Kidney (tissue), 13 donors: ENCODE measurements at regions not wholly inside any gene's neighbourhood (a gene's known extent, or its start where the extent isn't known, plus 50 kb on each side); places are given as distances from the start of the nearest gene placed in this dataset.

ENCODE experiments used
- DNase-seq, 5 donors: peaks; one replicate each; pipeline ENCODE4 v3.0.0-alpha.2; 2013 to 2020
- FAIRE-seq: peaks from 2 replicates; lab custom pipeline; 2012; peaks lifted over from hg19 to GRCh38; lab: Jason Lieb, UNC
- H3K27ac ChIP-seq, 2 donors: one replicate each; pipeline ENCODE4 v1.7.0; 2013; ENCODE audit warnings: low read depth in 2 of 2, low read length in 2 of 2, inconsistent platforms in 1 of 2
- H3K27me3 ChIP-seq: one replicate; pipeline ENCODE4 v1.7.1; 2013; ENCODE audit warnings: low read length, inconsistent platforms; ENCODE audit not compliant: control insufficient read depth, insufficient read depth
- H3K36me3 ChIP-seq, 3 donors: one replicate each; pipeline versions ENCODE4 v1.7.0 to v1.7.1; 2013; ENCODE audit warnings: low read length in 3 of 3, control low read depth in 1 of 3, inconsistent platforms in 1 of 3; ENCODE audit not compliant: insufficient read depth in 3 of 3, control insufficient read depth in 2 of 3
- H3K4me1 ChIP-seq, 3 donors: one replicate each; pipeline versions ENCODE4 v1.7.0 to v1.7.1; 2013; ENCODE audit warnings: low read length in 3 of 3, inconsistent platforms in 1 of 3, low read depth in 1 of 3; ENCODE audit not compliant: control insufficient read depth in 2 of 3, insufficient read depth in 2 of 3
- H3K4me3 ChIP-seq, 3 donors: one replicate each; pipeline versions ENCODE4 v1.7.0 to v1.8.1; 2013; ENCODE audit warnings: low read length in 3 of 3, control low read depth in 1 of 3, inconsistent platforms in 1 of 3
- H3K9ac ChIP-seq, 3 donors: one replicate each; pipeline versions ENCODE4 v1.7.0 to v1.7.1; 2013; ENCODE audit warnings: low read length in 3 of 3, control low read depth in 1 of 3, inconsistent platforms in 1 of 3
- H3K9me3 ChIP-seq, 3 donors: one replicate each; pipeline versions ENCODE4 v1.7.0 to v1.7.1; 2013; ENCODE audit warnings: low read length in 3 of 3, control low read depth in 1 of 3, inconsistent platforms in 1 of 3; ENCODE audit not compliant: control insufficient read depth in 2 of 3, insufficient read depth in 1 of 3
- intact Hi-C: fragments of 100-400 bp; cut with DNase I; formaldehyde crosslinking; loops from one replicate; pipeline ENCODE4 v1.11.1; 2022
- TF ChIP-seq, protein P1 (sequence below): IDR thresholded peaks from 3 replicates; pipeline ENCODE4 v1.5.1; 2012; ENCODE audit warnings: mild to moderate bottlenecking, moderate library complexity, borderline replicate concordance; ENCODE audit not compliant: insufficient read depth; ENCODE audit errors: extremely low read depth
- donor health status: control.
- donor health status: control.
- donor health status: control.
- donor health status: control.
- donor health status: control.
- donor health status: DM: yes; HTN: yes; CAD: no.
- donor health status: Normal renal cell carcinoma (clear cell type).

DNA sequence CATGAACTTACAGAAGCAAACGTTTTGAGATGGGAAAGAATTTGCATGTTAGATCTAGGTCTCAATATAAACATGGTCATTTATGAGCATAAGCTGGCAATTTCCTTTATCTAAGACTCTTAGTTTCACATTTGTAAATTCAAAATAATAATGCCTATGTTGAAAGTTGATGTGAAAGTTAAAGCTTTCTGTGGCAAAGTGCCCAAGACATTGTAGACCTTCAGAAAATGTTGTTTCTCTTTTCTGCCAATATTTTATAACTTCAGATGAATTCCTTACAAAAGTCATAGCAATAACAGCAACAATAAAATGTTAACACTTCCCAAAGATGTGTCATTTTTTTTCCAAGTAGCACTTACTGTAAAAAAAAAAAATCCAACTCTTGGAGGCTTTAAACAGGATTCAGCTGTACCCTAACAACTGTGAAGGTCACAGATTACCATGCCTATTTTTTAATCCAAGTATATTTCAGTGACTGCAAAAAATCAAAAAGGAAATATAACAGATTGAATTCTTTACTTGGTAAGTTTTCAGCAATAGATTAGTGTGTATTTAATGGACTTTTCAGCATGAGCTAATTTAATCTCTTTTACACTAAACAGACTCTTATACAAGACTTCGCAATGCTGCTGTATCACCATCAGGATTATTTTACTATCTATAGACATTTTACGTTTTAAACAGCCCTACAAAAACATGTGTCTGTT, 206.5 kb upstream of the PDE5A start:
- peak in 2 of 5 donors; percentile 16 to 57 for DNase-seq
- H3K27me3 ChIP-seq = no peaks in the 10 kb centered on the region
- TF ChIP-seq, protein P1, sequence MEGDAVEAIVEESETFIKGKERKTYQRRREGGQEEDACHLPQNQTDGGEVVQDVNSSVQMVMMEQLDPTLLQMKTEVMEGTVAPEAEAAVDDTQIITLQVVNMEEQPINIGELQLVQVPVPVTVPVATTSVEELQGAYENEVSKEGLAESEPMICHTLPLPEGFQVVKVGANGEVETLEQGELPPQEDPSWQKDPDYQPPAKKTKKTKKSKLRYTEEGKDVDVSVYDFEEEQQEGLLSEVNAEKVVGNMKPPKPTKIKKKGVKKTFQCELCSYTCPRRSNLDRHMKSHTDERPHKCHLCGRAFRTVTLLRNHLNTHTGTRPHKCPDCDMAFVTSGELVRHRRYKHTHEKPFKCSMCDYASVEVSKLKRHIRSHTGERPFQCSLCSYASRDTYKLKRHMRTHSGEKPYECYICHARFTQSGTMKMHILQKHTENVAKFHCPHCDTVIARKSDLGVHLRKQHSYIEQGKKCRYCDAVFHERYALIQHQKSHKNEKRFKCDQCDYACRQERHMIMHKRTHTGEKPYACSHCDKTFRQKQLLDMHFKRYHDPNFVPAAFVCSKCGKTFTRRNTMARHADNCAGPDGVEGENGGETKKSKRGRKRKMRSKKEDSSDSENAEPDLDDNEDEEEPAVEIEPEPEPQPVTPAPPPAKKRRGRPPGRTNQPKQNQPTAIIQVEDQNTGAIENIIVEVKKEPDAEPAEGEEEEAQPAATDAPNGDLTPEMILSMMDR = no peak
- H3K27ac ChIP-seq = no peak overlapping the region
- no peak overlapping the region for H3K9ac ChIP-seq
- FAIRE-seq = no peak
- no peaks in the 10 kb centered on the region for H3K4me1 ChIP-seq
- intact Hi-C loops = no loop called here
- H3K4me3 ChIP-seq = no peak overlapping the region
- no peaks in the 10 kb centered on the region for H3K9me3 ChIP-seq
- H3K36me3 ChIP-seq = no peaks in the 10 kb centered on the region

DNA sequence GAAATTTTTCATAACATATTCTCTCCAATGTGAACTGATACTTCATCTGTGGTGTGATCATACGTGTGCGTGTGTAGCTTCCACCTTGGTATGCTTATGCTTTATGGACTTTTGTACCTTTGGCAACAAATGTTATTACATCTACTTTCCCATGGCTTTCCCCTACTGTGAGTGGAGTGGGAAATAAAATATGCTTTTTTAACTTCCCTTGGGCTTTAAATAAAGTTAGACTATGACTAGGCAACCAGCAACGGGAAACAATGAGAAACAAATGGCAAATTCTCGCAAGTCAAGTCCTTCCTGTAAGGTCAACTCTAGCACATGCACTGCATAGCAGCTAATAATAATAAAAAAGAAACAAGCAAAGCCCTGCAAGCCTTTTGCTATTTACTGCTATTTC, 205.0 kb upstream of the PDE5A start:
- Histone ChIP-seq H3K9me3 (no peaks in the 10 kb centered on the region), H3K36me3 (no peaks in the 10 kb centered on the region), H3K4me1 (no peaks in the 10 kb centered on the region), H3K27ac (no peak overlapping the region), H3K4me3 (no peak overlapping the region), H3K9ac (no peak overlapping the region), H3K27me3 (no peaks in the 10 kb centered on the region)
- TF ChIP-seq, protein P1 = no peak
- FAIRE-seq (no peak), DNase-seq (peak in 2 of 5 donors; percentile 34 to 72)
- intact Hi-C loops = no loop called here

DNA sequence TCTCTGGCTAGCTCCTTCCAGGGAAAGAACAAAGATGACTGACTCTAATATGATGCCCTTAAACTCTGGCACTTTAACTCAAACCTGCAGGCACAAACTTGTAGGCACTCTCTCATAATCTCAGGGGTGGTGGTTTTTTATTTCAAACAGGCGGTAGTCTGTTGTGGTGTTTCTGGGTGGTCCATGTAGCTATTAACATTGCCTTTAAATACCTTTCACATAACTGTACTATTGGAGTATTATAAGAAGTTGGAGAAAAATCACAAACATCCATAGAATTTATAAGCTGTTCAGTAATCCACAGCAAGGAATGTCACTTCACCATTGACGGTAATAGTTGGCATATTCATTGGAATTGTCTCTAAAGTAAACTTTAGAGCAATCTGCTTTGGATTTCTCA, 204.2 kb upstream of the PDE5A start:
- TF ChIP-seq, protein P1 = no peak
- Histone ChIP-seq H3K36me3 (no peaks in the 10 kb centered on the region), H3K4me3 (no peak overlapping the region), H3K9me3 (no peaks in the 10 kb centered on the region), H3K4me1 (no peaks in the 10 kb centered on the region), H3K9ac (no peak overlapping the region), H3K27me3 (no peaks in the 10 kb centered on the region), H3K27ac (no peak overlapping the region)
- FAIRE-seq (no peak), DNase-seq (no peak)
- intact Hi-C loops = no loop called here

DNA sequence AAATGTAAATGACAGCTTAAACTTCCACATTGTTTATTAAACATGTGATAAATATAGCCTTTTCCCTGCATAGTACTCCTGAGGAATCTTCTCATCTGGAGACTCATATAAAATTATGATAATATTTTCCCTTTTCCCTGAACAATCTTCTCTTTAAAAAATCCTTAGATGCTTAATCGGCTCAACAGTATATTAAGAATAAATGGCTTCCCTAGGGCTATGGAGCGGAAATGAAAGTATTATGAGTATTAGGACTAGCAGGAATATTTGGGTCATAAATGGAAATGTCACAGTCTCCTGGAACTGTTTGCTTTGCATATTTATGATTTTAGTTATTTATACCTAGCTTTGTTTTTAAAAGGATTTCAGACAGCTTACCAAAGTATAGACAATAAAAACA, 200.7 kb upstream of the PDE5A start:
- Histone ChIP-seq H3K4me1 (no peaks in the 10 kb centered on the region), H3K9me3 (no peaks in the 10 kb centered on the region), H3K27ac (no peak overlapping the region), H3K36me3 (no peaks in the 10 kb centered on the region), H3K4me3 (no peak overlapping the region), H3K9ac (no peak overlapping the region), H3K27me3 (no peaks in the 10 kb centered on the region)
- DNase-seq = no peak
- FAIRE-seq = no peak
- TF ChIP-seq, protein P1 = no peak
- intact Hi-C loops = no loop called here
